ENCODE measurements at regions not wholly inside any gene's neighbourhood (a gene's known extent, or its start where the extent isn't known, plus 50 kb on each side); places are given as distances from the start of the nearest gene placed in this dataset.

DNA sequence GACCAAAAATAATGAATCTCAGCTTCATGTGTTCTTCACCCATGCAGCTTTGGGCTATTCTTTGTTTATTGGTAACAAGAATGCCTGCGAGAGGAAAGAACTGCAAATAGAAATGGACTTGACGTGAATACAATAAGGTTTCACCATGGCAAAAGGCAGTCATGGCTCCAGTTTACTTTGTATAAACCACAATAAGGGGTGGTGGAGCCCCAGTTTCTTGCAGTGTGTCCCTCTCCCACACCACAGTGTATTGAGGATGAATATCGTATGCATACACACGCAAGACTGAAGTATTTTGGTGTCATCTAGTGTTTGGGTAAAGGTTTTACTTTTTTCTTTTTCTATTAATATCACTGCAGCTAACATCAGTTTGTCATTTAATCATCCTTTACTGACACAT, 159.7 kb upstream of the CNTN4 start:
- ChIA-PET CTCF (no interaction called here), POLR2A (ENCODE audit: low non-redundant PET) (no interaction called here)
- Histone ChIP-seq H3K4me3 (ENCODE audit: low read depth, low read length, poor library complexity, severe bottlenecking) (no peak overlapping the region), H3K9me3 (ENCODE audit: low read depth, low read length, poor library complexity, severe bottlenecking) (no peaks in the 10 kb centered on the region), H3K27ac (ENCODE audit: low read depth, low read length, poor library complexity, severe bottlenecking) (no peak overlapping the region), H3K36me3 (ENCODE audit: insufficient read depth, low read length, poor library complexity, severe bottlenecking) (no peaks in the 10 kb centered on the region), H3K4me1 (ENCODE audit: insufficient read depth, low read length, poor library complexity, severe bottlenecking) (no peaks in the 10 kb centered on the region), H3K27me3 (replicated peaks; ENCODE audit: insufficient read depth, low read depth, low read length, poor library complexity) (no peaks in the 10 kb centered on the region)
- TF ChIP-seq, protein P1, sequence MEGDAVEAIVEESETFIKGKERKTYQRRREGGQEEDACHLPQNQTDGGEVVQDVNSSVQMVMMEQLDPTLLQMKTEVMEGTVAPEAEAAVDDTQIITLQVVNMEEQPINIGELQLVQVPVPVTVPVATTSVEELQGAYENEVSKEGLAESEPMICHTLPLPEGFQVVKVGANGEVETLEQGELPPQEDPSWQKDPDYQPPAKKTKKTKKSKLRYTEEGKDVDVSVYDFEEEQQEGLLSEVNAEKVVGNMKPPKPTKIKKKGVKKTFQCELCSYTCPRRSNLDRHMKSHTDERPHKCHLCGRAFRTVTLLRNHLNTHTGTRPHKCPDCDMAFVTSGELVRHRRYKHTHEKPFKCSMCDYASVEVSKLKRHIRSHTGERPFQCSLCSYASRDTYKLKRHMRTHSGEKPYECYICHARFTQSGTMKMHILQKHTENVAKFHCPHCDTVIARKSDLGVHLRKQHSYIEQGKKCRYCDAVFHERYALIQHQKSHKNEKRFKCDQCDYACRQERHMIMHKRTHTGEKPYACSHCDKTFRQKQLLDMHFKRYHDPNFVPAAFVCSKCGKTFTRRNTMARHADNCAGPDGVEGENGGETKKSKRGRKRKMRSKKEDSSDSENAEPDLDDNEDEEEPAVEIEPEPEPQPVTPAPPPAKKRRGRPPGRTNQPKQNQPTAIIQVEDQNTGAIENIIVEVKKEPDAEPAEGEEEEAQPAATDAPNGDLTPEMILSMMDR (conservative IDR thresholded peaks at IDR 0.05; ENCODE audit: low read depth, low read length) = no peak
- no peak for TF ChIP-seq EZH2 (IDR thresholded peaks at IDR 0.05; ENCODE audit: borderline replicate concordance, low read depth, low read length, poor library complexity, severe bottlenecking)
- no TSS peak for BruUV-seq (replicated peaks)
- no peak for DNase-seq (ENCODE audit: low spot score)
- intact Hi-C loops (cut with micrococcal nuclease; ENCODE audit: unreplicated experiment) = no loop called here

DNA sequence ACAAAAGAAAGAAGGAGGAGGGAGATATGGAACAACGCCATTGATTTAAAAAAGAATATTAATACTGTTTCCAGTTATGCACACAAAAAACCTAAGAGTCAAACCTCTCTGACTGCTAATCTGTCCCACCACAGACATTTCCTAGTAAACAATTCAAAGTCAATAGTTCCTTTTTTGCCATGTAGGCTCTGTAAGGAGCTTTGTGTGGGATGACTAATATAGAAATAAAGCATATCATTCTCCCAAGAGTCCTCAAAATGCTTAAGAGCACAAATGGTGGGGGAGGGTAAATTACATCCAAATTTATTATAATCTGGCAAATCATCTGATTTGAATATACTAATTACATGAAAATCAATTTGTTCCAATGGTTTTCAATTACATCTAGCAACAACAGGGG, 155.9 kb upstream of the CNTN4 start:
- Histone ChIP-seq H3K4me3 (ENCODE audit: low read depth, low read length, poor library complexity, severe bottlenecking) (no peak overlapping the region), H3K27me3 (replicated peaks; ENCODE audit: insufficient read depth, low read depth, low read length, poor library complexity) (no peaks in the 10 kb centered on the region), H3K36me3 (ENCODE audit: insufficient read depth, low read length, poor library complexity, severe bottlenecking) (no peaks in the 10 kb centered on the region), H3K4me1 (ENCODE audit: insufficient read depth, low read length, poor library complexity, severe bottlenecking) (no peaks in the 10 kb centered on the region), H3K9me3 (ENCODE audit: low read depth, low read length, poor library complexity, severe bottlenecking) (peaks cover 7% of the 10 kb centered on the region), H3K27ac (ENCODE audit: low read depth, low read length, poor library complexity, severe bottlenecking) (no peak overlapping the region)
- intact Hi-C loops (cut with micrococcal nuclease; ENCODE audit: unreplicated experiment) = no loop called here
- CTCF ChIA-PET = no interaction called here
- BruUV-seq (replicated peaks) = no TSS peak
- TF ChIP-seq EZH2 (IDR thresholded peaks at IDR 0.05; ENCODE audit: borderline replicate concordance, low read depth, low read length, poor library complexity, severe bottlenecking) = no peak
- TF ChIP-seq, protein P1 (conservative IDR thresholded peaks at IDR 0.05; ENCODE audit: low read depth, low read length) = no peak
- POLR2A ChIA-PET (ENCODE audit: low non-redundant PET) = no interaction called here
- no peak for DNase-seq (ENCODE audit: low spot score)

DNA sequence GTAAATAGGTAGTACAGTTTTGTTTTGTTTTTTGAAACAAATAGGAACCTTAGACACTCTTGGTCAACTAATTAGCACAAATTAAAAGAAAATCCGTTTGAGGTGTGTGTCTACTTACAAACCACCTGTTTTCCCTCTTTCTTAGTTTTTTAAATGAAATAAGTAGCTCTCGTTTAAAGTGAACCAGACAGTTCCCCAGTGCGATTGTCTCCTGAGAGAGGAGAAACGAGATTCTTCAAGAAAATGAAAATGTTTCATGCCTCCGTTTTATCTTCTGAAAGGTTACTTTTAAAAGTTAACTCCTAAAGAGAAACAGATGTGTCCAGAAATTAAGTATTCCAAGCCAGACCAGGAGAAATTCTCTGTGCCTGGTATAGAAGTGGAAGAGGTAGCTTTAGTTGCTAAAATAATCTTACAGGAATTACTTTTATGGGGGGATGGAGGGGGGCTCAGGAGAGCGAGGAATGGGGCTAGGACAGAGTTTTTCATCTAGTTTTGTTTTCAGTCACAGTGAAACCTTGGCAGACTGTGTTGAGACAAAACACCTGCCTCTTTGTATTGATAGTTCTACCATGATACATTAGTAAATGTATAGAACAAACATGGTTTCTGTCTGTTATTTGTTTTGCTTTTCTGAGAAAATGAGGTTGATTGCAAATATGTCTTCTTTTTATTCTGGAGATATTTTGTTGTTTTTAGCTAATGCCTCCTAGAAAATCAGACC, 155.1 kb upstream of the CNTN4 start:
- H3K36me3 ChIP-seq (ENCODE audit: insufficient read depth, low read length, poor library complexity, severe bottlenecking) = no peaks in the 10 kb centered on the region
- H3K4me3 ChIP-seq (ENCODE audit: low read depth, low read length, poor library complexity, severe bottlenecking) = no peak overlapping the region
- ChIA-PET CTCF (no interaction called here), POLR2A (ENCODE audit: low non-redundant PET) (no interaction called here)
- intact Hi-C loops (cut with micrococcal nuclease; ENCODE audit: unreplicated experiment) = no loop called here
- H3K27me3 ChIP-seq (replicated peaks; ENCODE audit: insufficient read depth, low read depth, low read length, poor library complexity) = no peaks in the 10 kb centered on the region
- no peak overlapping the region for H3K27ac ChIP-seq (ENCODE audit: low read depth, low read length, poor library complexity, severe bottlenecking)
- no peak for DNase-seq (ENCODE audit: low spot score)
- peaks cover 7% of the 10 kb centered on the region for H3K9me3 ChIP-seq (ENCODE audit: low read depth, low read length, poor library complexity, severe bottlenecking)
- no TSS peak for BruUV-seq (replicated peaks)
- TF ChIP-seq, protein P1 (conservative IDR thresholded peaks at IDR 0.05; ENCODE audit: low read depth, low read length) = no peak
- no peak for TF ChIP-seq EZH2 (IDR thresholded peaks at IDR 0.05; ENCODE audit: borderline replicate concordance, low read depth, low read length, poor library complexity, severe bottlenecking)
- no peaks in the 10 kb centered on the region for H3K4me1 ChIP-seq (ENCODE audit: insufficient read depth, low read length, poor library complexity, severe bottlenecking)

Measured in A673 (cell line).